ENCODE measurements at regions not wholly inside any gene's neighbourhood (a gene's known extent, or its start where the extent isn't known, plus 50 kb on each side); places are given as distances from the start of the nearest gene placed in this dataset.
A peak's percentile ranks its signal among the peaks of the same experiment; 100 is the strongest.
"Not testable (repeated sequence)": the region's sequence is repeated elsewhere in the genome, so short reads cannot be mapped to it uniquely, and the experiment has no call there.

- DNase-seq (ENCODE audit: low read depth): no peak
These were observed 129.0 kb upstream of the CIBAR2 start for GRCh38 chr16:85240982-85241924.

GRCh38 chr16:85242140-85242539 lies 129.9 kb upstream of the CIBAR2 start:
- DNase-seq (ENCODE audit: low read depth): no peak

DNA sequence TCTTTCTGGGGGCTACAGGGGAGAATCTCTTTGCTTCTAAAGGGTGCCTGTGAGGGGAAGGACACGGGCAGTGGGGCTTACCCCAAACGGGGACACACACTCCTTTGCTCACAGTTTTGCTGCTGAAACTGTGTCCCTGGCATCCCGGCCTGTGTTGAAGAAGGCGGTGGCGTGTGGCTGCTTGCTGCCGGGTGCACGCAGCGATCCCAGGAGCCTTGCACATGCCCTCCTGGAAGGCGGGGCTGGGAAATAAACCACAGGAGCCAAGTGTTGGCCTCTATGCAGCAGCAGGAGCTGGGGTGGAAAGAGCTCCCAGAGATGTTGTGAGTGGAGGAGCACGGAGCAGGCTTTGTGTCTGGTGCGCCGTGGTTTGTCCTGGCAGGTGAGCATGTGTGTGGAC lies 131.0 kb upstream of the CIBAR2 start:
- no peak for DNase-seq (ENCODE audit: low read depth)

DNA sequence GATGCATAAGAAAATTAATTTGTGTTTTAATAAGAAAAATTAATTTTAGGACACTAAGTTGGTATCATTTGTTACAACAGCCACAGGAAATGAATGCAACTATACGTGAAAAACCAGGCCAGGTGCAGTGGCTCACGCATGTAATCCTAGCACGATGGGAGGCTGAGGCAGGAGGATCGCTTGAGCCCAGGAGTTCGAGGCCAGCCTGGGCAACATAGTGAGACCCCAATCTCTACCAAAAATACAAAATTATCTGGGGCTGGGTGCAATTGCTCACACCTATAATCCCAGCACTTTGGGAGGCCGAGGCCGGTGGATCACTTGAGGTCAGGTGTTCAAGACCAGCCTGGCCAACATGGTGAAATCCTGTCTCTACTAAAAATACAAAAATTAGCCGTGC lies 132.2 kb upstream of the CIBAR2 start:
- DNase-seq (ENCODE audit: low read depth): not testable (repeated sequence)

DNA sequence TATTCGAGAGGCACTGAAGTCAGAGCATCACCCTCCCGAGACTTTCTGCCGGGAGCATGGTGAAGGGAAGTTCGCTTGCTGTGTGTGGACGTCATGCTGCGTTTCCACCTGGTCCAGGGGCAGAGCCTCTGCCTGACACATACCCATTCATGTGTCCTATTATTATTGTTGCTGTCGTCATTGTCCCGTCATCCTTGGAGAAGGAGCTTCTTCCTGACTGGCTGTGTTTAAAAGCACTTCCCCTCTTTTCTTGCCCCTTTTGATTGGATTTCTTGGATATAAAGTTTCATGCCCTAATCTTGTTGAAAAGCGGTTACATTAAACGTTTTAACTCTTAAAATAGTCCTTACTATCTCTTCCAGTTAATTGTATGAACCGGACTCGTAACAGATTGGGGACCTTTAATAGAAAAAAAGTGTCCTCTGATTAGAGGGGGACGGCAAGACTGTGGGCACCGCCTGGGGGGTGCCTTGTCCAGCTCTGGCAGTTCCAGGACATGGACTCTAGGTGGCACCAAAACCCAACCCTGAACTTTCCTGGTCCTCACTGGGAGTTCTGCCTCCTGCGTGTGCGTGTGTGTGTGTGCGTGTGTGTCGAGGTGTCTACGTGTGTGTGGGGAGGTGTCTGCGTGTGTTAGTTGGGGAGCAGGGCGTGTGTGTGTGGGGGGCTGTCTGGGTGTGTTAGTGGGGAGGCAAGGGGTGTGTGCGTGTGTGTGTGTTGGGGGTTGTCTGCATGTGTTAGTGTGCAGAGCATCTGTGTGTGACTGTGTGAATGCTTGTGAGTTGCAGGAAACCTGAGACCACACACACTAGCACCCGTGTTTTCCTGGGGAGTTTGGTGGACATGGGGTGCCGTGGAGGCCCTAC lies 133.3 kb upstream of the CIBAR2 start:
- peak; percentile 19 for DNase-seq (ENCODE audit: low read depth)

DNA sequence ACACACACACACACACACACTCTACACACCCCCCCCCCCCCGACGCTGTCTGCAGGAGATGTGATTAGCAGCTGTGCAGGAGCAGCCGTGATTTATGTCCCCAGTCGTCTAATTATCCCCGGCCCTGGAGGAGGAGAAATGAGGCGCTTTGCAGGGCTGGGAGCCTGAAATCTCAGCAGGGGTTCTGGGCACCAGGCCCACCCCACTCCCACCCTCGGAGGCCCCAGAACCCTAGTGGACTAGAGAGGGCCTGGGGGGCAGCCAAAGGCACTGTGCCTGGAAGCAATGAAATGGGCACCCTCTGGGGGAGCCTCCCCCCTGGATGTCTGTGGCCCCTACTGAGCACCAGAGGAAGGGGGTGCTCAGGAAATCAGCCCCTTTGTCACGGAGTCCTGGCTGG lies 134.2 kb upstream of the CIBAR2 start:
- DNase-seq (ENCODE audit: low read depth): no peak

DNA sequence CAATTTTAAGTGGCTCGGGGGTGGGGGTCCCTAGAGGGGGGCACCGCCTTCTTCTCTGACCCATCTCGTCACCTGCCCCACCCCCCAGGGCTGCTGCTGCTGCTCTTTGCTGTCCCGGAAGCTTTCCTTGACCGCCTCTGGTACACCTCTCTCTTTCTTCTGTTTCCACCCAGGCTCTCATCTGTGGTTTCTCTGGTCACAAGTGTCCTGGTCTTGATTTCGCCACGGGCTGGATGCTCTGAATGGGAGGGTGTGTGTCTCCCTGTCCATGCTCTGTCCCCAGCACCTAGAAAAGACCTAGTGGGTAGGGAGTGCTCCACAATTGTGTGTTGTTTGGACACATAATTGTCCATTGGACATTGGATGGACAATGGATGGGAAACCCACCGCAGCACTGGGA lies 134.7 kb upstream of the CIBAR2 start:
- no peak for DNase-seq (ENCODE audit: low read depth)

- DNase-seq (ENCODE audit: low read depth): no peak
These were observed 136.1 kb upstream of the CIBAR2 start for GRCh38 chr16:85248342-85248741.

- DNase-seq (ENCODE audit: low read depth): no peak
These were observed 136.6 kb upstream of the CIBAR2 start for GRCh38 chr16:85248857-85249256.

- no peak for DNase-seq (ENCODE audit: low read depth)
These were observed 137.3 kb upstream of the CIBAR2 start for GRCh38 chr16:85249418-85250146.

GRCh38 chr16:85250147-85250463 lies 137.8 kb upstream of the CIBAR2 start:
- no peak for DNase-seq (ENCODE audit: low read depth)

DNA sequence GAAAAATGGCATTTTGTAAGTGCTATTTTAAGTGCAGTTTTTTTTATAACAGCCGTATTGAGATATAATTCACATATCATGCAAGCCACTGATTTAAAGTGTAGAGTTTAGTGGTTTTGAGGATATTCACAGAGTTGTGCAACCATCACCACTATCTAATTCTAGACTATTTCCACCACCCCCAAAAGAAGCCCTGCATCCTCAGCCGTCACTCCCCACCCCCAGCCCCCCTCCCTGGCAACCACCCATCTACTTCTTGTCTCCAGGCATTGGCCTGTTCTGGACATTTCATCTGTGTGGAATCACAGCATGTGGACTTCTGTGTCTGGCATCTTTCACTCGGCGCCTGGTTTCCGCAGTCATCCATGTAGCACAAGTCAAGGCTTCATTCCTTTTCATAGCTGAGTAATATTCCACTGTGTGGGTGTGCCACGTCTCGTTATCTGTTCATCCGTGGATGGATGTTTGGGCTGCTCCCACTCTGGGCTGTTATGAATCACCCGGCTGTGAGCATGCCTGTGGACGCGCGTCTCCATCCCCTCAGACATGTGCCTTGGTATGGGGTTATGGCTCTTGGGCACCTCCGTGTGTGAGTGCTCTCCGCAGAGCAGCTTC lies 138.4 kb upstream of the CIBAR2 start:
- no peak for DNase-seq (ENCODE audit: low read depth)

- DNase-seq (ENCODE audit: low read depth): no peak
These were observed 139.0 kb upstream of the CIBAR2 start for GRCh38 chr16:85251225-85251760.

GRCh38 chr16:85252014-85252413 lies 139.7 kb upstream of the CIBAR2 start:
- DNase-seq (ENCODE audit: low read depth): no peak

DNA sequence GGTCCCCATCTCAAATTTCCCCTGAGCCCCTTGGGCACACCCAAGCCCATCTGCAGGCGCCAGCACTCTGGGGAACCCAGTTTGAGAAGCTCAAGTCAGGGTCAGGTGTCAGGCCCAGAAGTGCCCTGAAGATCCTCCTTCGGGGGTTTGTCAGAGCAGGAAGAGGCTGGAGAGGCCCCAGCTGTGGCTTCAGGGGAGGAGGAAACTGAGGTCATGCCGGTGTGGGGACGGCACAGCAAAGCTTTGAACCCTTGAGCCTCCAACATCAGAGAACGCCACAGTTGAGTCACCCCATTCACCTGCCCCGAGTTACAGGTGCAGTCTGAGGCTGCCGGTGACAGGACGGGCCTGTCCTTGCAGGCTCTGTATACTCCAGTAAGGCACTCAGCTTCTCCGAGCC lies 140.2 kb upstream of the CIBAR2 start:
- DNase-seq (ENCODE audit: low read depth): no peak

DNA sequence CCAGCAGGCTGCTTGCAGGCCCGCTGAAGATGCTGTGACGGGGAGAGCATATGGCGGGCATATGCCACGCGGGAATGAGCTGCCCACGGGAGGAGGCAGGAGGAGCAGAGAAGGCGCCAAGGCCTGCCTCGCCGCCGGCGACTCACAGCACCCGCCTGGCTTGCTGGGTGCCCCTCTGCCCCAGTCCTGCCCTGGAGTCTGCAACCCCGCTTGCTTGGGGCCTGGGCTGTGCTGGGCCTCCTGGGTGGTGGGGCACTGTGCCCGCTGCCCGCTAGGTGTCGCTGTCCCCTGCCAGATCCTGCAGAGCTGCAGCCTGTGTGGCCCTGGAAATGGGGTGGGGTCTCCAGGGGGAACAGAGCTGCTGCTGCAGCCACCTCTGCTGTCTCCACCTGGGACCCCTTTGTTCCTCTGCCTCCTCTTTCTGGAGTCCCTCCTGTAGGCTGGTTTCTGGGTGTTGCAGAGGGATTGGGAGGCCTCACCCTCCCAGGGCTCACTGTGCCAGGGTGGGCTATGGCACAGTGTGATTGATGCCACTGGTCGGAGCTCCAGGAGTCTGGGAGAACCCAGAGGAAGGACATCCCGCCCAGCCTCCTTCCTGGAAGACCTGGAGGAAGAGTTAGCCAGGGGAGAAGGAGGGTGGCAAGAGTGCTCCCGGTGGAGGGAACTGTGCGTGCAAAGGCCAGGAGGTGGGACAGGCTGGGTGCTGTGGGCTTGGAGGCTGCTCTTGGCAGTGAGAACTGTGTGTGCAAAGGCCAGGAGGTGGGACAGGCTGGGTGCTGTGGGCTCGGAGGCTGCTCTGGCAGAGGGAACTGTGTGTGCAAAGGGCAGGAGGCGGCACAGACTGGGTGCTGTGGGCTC lies 141.0 kb upstream of the CIBAR2 start:
- DNase-seq (ENCODE audit: low read depth): peak; percentile 57

GRCh38 chr16:85254051-85254450 lies 141.8 kb upstream of the CIBAR2 start:
- no peak for DNase-seq (ENCODE audit: low read depth)

GRCh38 chr16:85254921-85255320 lies 142.6 kb upstream of the CIBAR2 start:
- DNase-seq (ENCODE audit: low read depth): no peak

GRCh38 chr16:85255777-85256176 lies 143.5 kb upstream of the CIBAR2 start:
- DNase-seq (ENCODE audit: low read depth): no peak

DNA sequence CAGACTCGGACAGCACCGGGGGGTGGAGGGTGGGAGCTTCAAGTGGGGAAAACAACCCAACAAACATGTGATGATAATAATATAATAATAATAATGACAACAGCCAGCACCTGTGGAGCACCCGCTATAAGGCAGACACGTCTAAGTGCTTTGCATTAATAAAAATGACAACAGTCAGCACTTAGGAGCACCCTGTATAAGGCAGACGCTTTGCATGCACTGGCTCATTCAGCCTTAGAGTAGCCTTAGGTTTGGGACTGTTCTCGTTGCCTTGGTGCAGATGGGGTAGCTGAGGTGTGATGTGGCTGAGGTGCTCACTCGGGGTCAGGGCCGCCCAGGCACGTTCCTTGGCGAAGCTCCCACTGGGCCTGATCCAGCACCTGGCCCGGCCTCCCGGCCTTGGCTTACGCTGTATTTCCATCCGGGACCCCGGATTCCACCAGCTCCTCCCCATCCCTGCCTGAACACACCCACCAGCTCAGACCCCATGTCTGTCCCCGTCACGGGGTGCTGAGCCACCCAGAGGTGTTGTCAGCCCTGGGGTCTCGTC lies 144.0 kb upstream of the CIBAR2 start:
- DNase-seq (ENCODE audit: low read depth): no peak

- no peak for DNase-seq (ENCODE audit: low read depth)
These were observed 145.2 kb upstream of the CIBAR2 start for GRCh38 chr16:85257483-85257882.
